T-helper 1 cell (primary cell): ENCODE measurements at regions not wholly inside any gene's neighbourhood (a gene's known extent, or its start where the extent isn't known, plus 50 kb on each side); places are given as distances from the start of the nearest gene placed in this dataset.
"Not testable (repeated sequence)": the region's sequence is repeated elsewhere in the genome, so short reads cannot be mapped to it uniquely, and the experiment has no call there.

ENCODE experiments used
- DNase-seq, 5 donors: peaks; one replicate each; pipeline ENCODE4 v3.0.0-alpha.2; 2012 to 2020

- no peak for DNase-seq
Measured at GRCh38 chr6:1197309-1197708, 114.6 kb upstream of the FOXQ1 start.

DNA sequence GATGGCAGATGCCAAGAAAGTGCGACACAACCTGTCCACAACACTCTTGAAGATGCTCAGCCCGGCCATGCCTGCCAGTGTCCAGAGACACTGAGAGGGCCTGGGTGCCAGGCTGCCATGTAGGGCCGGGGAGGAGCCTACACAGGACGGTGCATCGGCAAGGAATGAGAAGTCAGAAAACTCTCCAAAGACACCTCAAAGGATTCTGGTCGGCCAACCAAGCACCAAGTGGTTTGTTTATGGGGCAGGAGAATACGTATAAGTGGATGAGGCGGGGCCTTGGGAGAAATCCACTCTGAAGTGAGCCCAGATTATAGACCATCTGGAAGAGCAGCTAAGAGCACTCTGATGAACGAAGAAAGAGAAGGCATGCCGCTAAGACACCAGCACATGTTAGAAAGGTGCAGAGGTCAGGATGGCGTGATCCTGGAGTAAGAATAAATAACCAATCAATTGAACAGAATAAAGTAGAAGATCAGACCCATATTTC lies 120.7 kb upstream of the FOXQ1 start:
- no peak for DNase-seq

DNA sequence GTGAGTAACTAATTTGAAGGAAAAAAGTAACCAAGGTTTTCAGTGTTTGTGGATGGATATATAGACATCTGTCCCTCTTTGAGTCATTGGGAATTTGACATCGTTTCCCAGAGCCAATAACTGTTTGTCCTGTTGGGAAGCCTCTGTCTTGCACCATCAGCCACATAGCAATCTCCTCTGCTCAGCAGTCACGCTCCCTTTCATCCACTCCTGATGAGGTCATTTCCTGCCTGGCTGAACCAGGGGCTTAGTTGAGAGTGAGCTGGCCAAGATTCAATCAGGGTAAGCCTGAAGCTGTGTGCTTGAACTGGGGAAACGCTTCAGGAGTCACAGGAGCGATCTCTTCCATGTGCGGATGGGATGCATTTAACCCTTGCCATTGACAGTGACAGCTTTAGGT lies 121.5 kb upstream of the FOXQ1 start:
- DNase-seq: no peak

DNA sequence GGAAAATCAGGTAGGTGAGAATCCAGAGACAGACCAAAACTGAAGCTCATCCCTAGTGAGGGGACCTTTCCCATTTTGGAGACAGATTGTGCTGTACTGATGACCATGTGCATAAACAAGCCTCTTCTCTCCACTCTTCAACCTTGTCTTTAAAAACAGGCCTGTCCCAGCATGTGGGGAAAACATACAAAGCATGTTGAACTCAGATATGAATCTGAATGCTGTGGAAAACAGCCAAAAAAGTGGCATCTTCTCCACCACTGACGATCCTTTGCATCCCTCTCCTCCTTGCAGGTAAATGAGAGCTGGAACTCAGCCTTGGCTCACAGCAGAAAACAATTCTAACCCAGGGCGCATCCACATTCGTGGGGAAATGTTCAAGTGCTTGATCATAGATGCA lies 123.7 kb upstream of the FOXQ1 start:
- no peak for DNase-seq

- no peak for DNase-seq
Measured at GRCh38 chr6:1187293-1188131, 124.4 kb upstream of the FOXQ1 start.

GRCh38 chr6:1184318-1184717 lies 127.6 kb upstream of the FOXQ1 start:
- DNase-seq: no peak

- no peak for DNase-seq
Measured at GRCh38 chr6:1182722-1183521, 129.0 kb upstream of the FOXQ1 start.

DNA sequence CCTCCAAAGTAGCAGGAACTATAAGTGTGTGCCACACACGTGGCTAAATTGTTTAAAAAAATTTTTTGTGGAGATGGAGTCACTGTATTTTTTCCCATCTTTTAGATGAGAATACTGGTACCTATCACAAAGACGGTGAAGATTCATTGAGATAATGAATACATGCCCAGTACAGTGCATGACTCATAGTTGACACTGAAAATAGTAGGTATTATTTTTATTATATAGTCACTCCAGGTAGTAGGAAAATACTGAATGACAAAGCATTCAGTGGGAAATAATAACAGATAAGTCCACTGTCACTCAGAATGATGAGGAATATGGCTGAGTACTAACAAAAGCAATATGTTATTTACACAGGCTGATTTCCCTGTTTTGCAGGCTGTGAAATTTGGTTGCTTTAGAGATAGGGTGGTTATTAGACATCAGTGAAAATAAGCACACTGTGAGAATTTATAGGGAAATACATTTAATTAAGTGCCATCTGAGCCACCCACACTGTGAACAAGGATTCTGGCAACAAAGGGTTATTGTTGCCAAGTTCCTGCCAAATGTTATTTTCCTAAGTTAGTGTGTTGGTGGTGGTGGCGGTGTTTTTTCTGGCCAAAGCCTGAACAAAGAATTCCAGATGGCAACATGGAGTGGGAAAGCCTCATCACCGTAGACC lies 129.8 kb upstream of the FOXQ1 start:
- DNase-seq: no peak

- DNase-seq: no peak
Measured at GRCh38 chr6:1179571-1180459, 132.1 kb upstream of the FOXQ1 start.

DNA sequence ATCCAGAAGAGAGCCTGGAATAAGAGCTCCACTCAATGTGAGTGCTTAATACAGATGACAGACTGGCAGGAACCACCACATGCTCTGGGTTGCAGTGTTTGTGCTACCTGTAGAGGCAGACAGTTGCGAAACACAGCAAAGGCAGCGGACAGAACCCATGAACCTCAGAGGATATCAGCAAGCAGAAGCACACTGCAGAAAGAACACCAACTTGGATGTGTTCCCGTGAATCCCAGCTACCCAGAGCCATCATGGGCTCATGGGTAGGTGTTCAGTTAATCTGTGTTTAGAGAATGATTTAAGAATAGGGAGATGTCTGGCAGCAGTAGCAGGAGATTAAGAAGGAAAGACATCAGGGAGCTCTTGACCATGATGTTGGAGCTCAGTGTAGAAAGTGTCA lies 133.3 kb upstream of the FOXQ1 start:
- DNase-seq: no peak

DNA sequence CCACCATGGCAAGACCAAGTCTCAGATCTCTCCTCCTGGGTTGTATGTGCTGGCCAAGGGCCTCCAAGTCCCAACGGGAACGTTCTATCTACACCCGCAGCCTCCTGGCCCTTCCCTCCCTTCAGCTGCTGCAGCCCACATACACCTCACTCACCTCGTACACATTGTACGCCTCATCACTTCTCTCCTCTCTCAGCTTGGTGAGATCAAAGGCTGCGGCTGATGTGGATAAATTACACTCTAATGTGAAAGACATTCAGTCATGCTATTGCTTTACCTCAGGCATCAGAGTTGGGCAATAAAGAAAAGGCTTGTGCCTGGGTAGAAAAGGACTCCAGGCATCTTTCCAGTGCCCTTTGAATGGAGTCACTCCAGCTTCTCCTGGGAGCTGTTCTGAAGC lies 135.3 kb upstream of the FOXQ1 start:
- DNase-seq: no peak

- no peak for DNase-seq
Measured at GRCh38 chr6:1175877-1176276, 136.0 kb upstream of the FOXQ1 start.

DNA sequence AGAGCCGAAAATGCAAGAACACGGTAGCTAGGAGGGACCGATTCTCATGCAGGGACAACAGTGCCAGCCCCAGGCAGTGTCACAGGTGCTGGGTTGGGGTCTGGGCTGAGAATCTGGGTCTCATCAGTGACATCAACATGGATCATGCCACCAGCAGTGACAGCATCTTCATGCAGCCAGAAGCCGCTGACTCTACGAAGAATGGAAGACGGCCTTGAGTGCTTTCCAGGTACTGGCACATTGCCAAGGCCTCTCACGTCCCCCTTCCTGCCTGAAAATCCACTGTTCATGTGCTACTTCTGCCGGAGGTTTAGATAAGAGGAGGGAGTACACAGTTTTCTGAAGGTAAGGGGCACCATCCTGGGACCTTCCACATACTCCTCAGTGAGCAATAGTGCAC lies 141.1 kb upstream of the FOXQ1 start:
- DNase-seq: no peak

DNA sequence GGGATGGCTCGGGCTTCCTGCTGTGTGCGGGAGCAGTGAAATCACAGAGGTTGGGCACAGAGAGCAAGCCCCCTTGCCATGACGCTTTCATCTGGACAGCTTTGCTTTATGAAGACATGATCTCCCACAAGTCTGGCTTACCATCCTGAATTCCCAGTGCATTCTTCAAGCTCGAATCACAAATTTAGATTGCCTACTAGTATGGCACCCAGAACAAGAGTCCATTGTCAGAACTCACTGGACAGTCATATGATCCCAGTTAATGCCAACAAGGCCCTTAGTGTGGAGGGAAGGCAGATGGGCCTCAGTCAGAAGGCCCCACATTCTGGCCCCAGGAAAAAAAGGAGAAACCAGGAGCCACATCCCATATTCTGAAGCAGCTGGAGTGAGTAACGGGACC lies 147.3 kb upstream of the FOXQ1 start:
- no peak for DNase-seq

DNA sequence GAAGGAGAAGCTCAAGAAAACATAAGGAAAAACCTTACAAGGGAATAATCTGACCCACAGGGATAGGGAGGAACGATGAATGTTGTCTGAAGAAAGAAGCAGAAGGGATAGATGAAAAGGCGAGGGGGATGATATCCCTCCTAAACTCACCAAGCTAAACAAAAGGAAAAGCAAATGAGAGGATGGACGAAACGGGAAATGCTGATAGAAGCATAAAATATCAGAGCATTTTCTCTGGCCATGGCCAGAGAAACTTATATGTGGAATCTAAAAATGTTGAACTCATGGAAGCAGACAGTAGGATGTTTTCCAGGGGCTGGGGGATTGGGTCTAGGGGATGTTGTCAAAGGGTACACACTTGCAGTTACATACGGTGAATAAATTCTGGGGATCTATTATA lies 148.4 kb upstream of the FOXQ1 start:
- DNase-seq: no peak

DNA sequence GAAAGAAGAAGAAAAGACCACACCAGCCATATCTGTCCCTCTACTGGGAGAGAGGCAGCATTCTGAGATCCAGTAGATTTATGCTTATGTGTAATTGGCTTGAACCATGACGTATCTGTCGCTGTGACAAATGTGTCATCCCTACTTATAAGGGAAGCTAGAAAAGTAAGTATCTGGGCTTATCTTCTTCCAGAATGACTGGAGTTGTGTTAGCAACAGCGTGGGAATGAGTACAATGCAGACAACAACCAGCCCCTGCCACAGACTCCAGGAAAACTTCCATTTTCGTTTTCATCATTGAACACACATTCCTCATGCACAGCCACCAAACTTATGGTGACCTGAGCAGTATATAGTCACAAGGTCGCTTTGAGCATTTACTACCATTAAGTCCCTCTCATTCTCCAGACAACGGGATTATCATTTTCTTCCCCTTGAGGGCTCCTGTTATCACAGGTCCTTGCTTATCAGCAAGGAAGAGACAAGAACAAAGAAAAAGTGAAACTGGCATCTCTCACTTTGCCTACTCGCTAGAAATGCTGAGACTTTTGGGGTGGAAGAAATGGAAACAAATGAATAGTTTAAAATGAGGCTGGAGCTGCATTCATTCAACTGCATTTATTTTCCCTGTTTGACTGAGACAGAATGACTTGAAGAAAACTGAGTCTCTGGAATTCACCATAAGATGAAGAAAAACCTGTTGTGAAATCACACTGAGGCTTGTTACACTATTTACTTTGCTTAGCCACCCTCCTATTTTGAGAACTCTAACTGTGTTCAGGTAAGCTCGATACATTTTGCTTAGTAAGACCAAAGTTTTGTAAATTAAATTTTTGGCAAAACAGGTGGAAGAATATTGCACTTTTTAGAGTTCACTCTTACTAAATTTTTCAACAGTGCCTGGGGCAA lies 149.3 kb upstream of the FOXQ1 start:
- DNase-seq: no peak

- DNase-seq: not testable (repeated sequence)
Measured at GRCh38 chr6:1156411-1156810, 155.5 kb upstream of the FOXQ1 start.

GRCh38 chr6:1153696-1154245 lies 158.1 kb upstream of the FOXQ1 start:
- no peak for DNase-seq

- no peak for DNase-seq
Measured at GRCh38 chr6:1146500-1146899, 165.4 kb upstream of the FOXQ1 start.

DNA sequence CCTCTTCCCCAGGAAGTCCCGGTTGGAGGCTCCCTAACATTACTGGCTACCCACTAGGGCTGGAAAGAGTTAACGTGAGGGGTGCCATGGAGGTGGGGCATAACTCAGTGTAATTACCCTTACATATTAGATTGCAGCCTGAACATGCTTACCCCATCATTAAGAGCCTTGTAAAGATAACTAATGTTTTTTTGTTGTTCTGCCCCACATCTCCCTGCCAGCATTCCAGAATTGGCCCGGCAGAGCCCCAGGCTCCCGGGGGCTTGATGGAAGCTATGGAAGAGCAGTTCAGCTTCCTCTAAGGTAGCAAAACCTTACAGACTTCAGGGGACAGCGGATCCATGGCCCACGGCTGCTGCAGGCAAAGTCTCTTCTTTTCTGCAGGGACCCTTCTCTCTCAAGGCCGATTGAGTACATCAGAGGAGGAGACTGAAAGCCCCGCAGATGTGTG lies 166.1 kb upstream of the FOXQ1 start:
- no peak for DNase-seq
